HG03159 (cell line): ENCODE measurements at regions not wholly inside any gene's neighbourhood (a gene's known extent, or its start where the extent isn't known, plus 50 kb on each side); places are given as distances from the start of the nearest gene placed in this dataset.
"Not testable (repeated sequence)": the region's sequence is repeated elsewhere in the genome, so short reads cannot be mapped to it uniquely, and the experiment has no call there.

Source experiments
- ATAC-seq: cut with Tn5 transposase; IDR thresholded peaks from one replicate; pipeline ENCODE4 v1.9.1; 2021; ENCODE audit warnings: mild to moderate bottlenecking, moderate library complexity; ENCODE audit not compliant: unreplicated experiment

- ATAC-seq: no peak
Observed at GRCh38 chr3:181917027-181917426, 205.3 kb downstream of the SOX2 start.

- no peak for ATAC-seq
Observed at GRCh38 chr3:181919375-181919774, 207.7 kb downstream of the SOX2 start.

GRCh38 chr3:181920409-181920808 lies 208.7 kb downstream of the SOX2 start:
- no peak for ATAC-seq

- ATAC-seq: peak; percentile 97
Observed at GRCh38 chr3:181921220-181921619, 209.5 kb downstream of the SOX2 start.

GRCh38 chr3:181925841-181926240 lies 214.1 kb downstream of the SOX2 start:
- not testable (repeated sequence) for ATAC-seq

GRCh38 chr3:181929501-181929900 lies 217.8 kb downstream of the SOX2 start:
- no peak for ATAC-seq

GRCh38 chr3:181930105-181930504 lies 218.4 kb downstream of the SOX2 start:
- no peak for ATAC-seq

GRCh38 chr3:181932039-181932438 lies 220.3 kb downstream of the SOX2 start:
- peak; percentile 63 for ATAC-seq

GRCh38 chr3:181933052-181933618 lies 221.4 kb downstream of the SOX2 start:
- peak; percentile 45 for ATAC-seq

GRCh38 chr3:181935915-181936314 lies 224.2 kb downstream of the SOX2 start:
- no peak for ATAC-seq

GRCh38 chr3:181936774-181937173 lies 225.0 kb downstream of the SOX2 start:
- ATAC-seq: no peak

GRCh38 chr3:181938580-181938979 lies 226.9 kb downstream of the SOX2 start:
- not testable (repeated sequence) for ATAC-seq

- no peak for ATAC-seq
Observed at GRCh38 chr3:181940703-181941102, 229.0 kb downstream of the SOX2 start.

GRCh38 chr3:181941250-181941649 lies 229.5 kb downstream of the SOX2 start:
- ATAC-seq: peak; percentile 86

- ATAC-seq: no peak
Observed at GRCh38 chr3:181943285-181943684, 231.6 kb downstream of the SOX2 start.

GRCh38 chr3:181947606-181948005 lies 235.9 kb downstream of the SOX2 start:
- ATAC-seq: no peak

- ATAC-seq: no peak
Observed at GRCh38 chr3:181948286-181948685, 236.6 kb downstream of the SOX2 start.

GRCh38 chr3:181952221-181952620 lies 240.5 kb downstream of the SOX2 start:
- ATAC-seq: no peak

- ATAC-seq: no peak
Observed at GRCh38 chr3:181952929-181953328, 241.2 kb downstream of the SOX2 start.

- ATAC-seq: peak; percentile 50
Observed at GRCh38 chr3:181955566-181955965, 243.8 kb downstream of the SOX2 start.

GRCh38 chr3:181956122-181956521 lies 244.4 kb downstream of the SOX2 start:
- peak; percentile 36 for ATAC-seq

- ATAC-seq: no peak
Observed at GRCh38 chr3:181966393-181966792, 254.7 kb downstream of the SOX2 start.

GRCh38 chr3:181969925-181970324 lies 258.2 kb downstream of the SOX2 start:
- no peak for ATAC-seq
